HEK293 (cell line): ENCODE measurements at regions not wholly inside any gene's neighbourhood (a gene's known extent, or its start where the extent isn't known, plus 50 kb on each side); places are given as distances from the start of the nearest gene placed in this dataset.

Experiments used
- CTCF ChIA-PET: fragments of 350-600 bp; formaldehyde crosslinking; extraction: SDS; loops from one replicate; lab custom pipeline; 2021; ENCODE audit warnings: antibody characterized with exemption; lab: Yijun Ruan, JAX
- POLR2A ChIA-PET: fragments of 300-600 bp; formaldehyde crosslinking; extraction: SDS; loops from one replicate; lab custom pipeline; 2020; ENCODE audit warnings: antibody characterized with exemption, inconsistent platforms; lab: Yijun Ruan, JAX
- H3K27ac ChIP-seq: fragments of 200-500 bp; sonication (Bioruptor generic); 2 replicates; pipeline ENCODE4 v1.5.1; 2014; ENCODE audit warnings: low read depth, low read length, control low read depth, inconsistent platforms; ENCODE audit errors: extremely low read depth
- H3K36me3 ChIP-seq, 2 experiments: fragments of 200-500 bp in 1 of 2; sonication (Bioruptor generic) in 1 of 2; 1 replicate in 1 of 2; 2 replicates in 1 of 2; pipeline ENCODE4 v1.5.1; 2014 to 2017; ENCODE audit warnings: inconsistent platforms in 2 of 2, low read length in 2 of 2; ENCODE audit not compliant: control insufficient read depth in 2 of 2, insufficient read depth in 1 of 2
- H3K4me1 ChIP-seq: fragments of 200-500 bp; sonication (Bioruptor generic); 2 replicates; pipeline ENCODE4 v1.5.1; 2014; ENCODE audit warnings: mild to moderate bottlenecking, low read length, inconsistent platforms; ENCODE audit not compliant: control insufficient read depth, insufficient read depth
- H3K4me3 ChIP-seq: 2 replicates; pipeline ENCODE4 v1.5.1; 2011; ENCODE audit warnings: low read depth, mild to moderate bottlenecking, control low read depth, low read length, moderate library complexity
- H3K9me3 ChIP-seq: fragments of 200-500 bp; sonication (Bioruptor generic); 2 replicates; pipeline ENCODE4 v1.5.1; 2014; ENCODE audit warnings: low read depth, low read length, inconsistent platforms; ENCODE audit not compliant: control insufficient read depth, insufficient read depth
- FEZF1 ChIP-seq: fragments of 450-650 bp; formaldehyde crosslinking; IDR thresholded peaks from 2 replicates; pipeline ENCODE4 v1.5.1; 2016; ENCODE audit warnings: missing biosample characterization, missing genetic modification characterization
- GLI4 ChIP-seq: fragments of 450-650 bp; formaldehyde crosslinking; IDR thresholded peaks from 2 replicates; pipeline ENCODE4 v1.5.1; 2016; ENCODE audit warnings: missing biosample characterization, missing genetic modification characterization
- KLF7 ChIP-seq: fragments of 450-650 bp; formaldehyde crosslinking; IDR thresholded peaks from 2 replicates; pipeline ENCODE4 v1.5.1; 2016; ENCODE audit warnings: missing biosample characterization, missing genetic modification characterization, borderline replicate concordance
- OSR2 ChIP-seq: fragments of 450-650 bp; formaldehyde crosslinking; IDR thresholded peaks from 2 replicates; pipeline ENCODE4 v1.5.1; 2016; ENCODE audit warnings: missing biosample characterization, missing genetic modification characterization
- SCRT1 ChIP-seq: fragments of 450-650 bp; formaldehyde crosslinking; IDR thresholded peaks from 2 replicates; pipeline ENCODE4 v1.5.1; 2016; ENCODE audit warnings: missing biosample characterization, missing genetic modification characterization, borderline replicate concordance
- ZBTB1 ChIP-seq: fragments of 450-650 bp; formaldehyde crosslinking; IDR thresholded peaks from 2 replicates; pipeline ENCODE4 v1.5.1; 2016; ENCODE audit warnings: missing biosample characterization, missing genetic modification characterization
- ZBTB20 ChIP-seq: fragments of 450-650 bp; formaldehyde crosslinking; IDR thresholded peaks from 2 replicates; pipeline ENCODE4 v1.5.1; 2016; ENCODE audit warnings: missing biosample characterization, missing genetic modification characterization
- ZBTB48 ChIP-seq: fragments of 450-650 bp; formaldehyde crosslinking; IDR thresholded peaks from 2 replicates; pipeline ENCODE4 v1.5.1; 2016; ENCODE audit warnings: missing biosample characterization, missing genetic modification characterization
- ZFP3 ChIP-seq: fragments of 450-650 bp; formaldehyde crosslinking; IDR thresholded peaks from 2 replicates; pipeline ENCODE4 v1.5.1; 2016; ENCODE audit warnings: low read depth, missing biosample characterization, missing genetic modification characterization
- ZNF239 ChIP-seq: fragments of 450-650 bp; formaldehyde crosslinking; IDR thresholded peaks from 2 replicates; pipeline ENCODE4 v1.5.1; 2016; ENCODE audit warnings: missing biosample characterization, missing genetic modification characterization
- ZNF335 ChIP-seq: fragments of 450-650 bp; formaldehyde crosslinking; conservative IDR thresholded peaks from 2 replicates; pipeline ENCODE4 v1.5.1; 2016; ENCODE audit warnings: missing biosample characterization, missing genetic modification characterization
- ZNF558 ChIP-seq: fragments of 450-650 bp; formaldehyde crosslinking; IDR thresholded peaks from 2 replicates; pipeline ENCODE4 v1.5.1; 2016; ENCODE audit warnings: missing biosample characterization, missing genetic modification characterization
- ZNF561 ChIP-seq: fragments of 450-650 bp; IDR thresholded peaks from 2 replicates; pipeline ENCODE4 v1.5.1; 2018; ENCODE audit warnings: missing biosample characterization, missing genetic modification characterization, borderline replicate concordance
- ZNF658 ChIP-seq: fragments of 450-650 bp; formaldehyde crosslinking; IDR thresholded peaks from 2 replicates; pipeline ENCODE4; 2016; ENCODE audit warnings: missing biosample characterization, missing genetic modification characterization
- ZNF670 ChIP-seq: fragments of 450-650 bp; formaldehyde crosslinking; IDR thresholded peaks from 2 replicates; pipeline ENCODE4 v1.5.1; 2016; ENCODE audit warnings: missing biosample characterization, missing genetic modification characterization, low read depth
- ZNF785 ChIP-seq: fragments of 450-650 bp; formaldehyde crosslinking; IDR thresholded peaks from 2 replicates; pipeline ENCODE4 v1.5.1; 2016; ENCODE audit warnings: missing biosample characterization, missing genetic modification characterization
- ZSCAN30 ChIP-seq: fragments of 450-650 bp; IDR thresholded peaks from 2 replicates; pipeline ENCODE4 v1.5.1; 2018; ENCODE audit warnings: missing biosample characterization, mild to moderate bottlenecking, missing genetic modification characterization, moderate library complexity
- TF ChIP-seq, protein P1 (sequence below): fragments of 450-650 bp; formaldehyde crosslinking; IDR thresholded peaks from 2 replicates; pipeline ENCODE4 v1.5.1; 2017; ENCODE audit warnings: missing biosample characterization, missing genetic modification characterization
- TF ChIP-seq, protein P2 (sequence below): fragments of 450-650 bp; formaldehyde crosslinking; IDR thresholded peaks from 2 replicates; pipeline ENCODE4 v1.5.1; 2016; ENCODE audit warnings: missing biosample characterization, missing genetic modification characterization
- TF ChIP-seq, protein P3 (sequence below): fragments of 450-650 bp; formaldehyde crosslinking; IDR thresholded peaks from 2 replicates; pipeline ENCODE4 v1.5.1; 2017; ENCODE audit warnings: missing biosample characterization, missing genetic modification characterization

DNA sequence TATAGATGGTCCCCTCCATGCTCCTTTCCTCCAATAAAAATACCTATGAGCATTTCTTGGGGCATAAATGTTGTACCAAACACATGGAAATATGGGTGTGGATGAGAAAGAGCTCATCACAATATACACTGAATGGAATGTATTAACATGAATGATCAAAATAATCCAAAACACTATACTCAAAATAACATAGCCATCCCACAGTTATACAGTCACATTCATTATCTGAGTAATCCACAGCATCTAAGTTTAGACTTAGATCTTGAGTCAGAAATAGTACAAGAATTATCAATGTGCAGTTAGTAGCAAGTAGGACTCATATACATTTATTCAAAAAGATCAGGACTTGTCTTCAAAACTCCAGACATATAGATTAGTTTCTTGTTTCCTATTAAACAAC is 175.2 kb upstream of the NREP start:
- ChIA-PET CTCF (no interaction called here), POLR2A (no interaction called here)
- no peak for TF ChIP-seq ZNF558
- no peak for TF ChIP-seq ZBTB48 (tag by site-specific recombination)
- TF ChIP-seq, protein P1, sequence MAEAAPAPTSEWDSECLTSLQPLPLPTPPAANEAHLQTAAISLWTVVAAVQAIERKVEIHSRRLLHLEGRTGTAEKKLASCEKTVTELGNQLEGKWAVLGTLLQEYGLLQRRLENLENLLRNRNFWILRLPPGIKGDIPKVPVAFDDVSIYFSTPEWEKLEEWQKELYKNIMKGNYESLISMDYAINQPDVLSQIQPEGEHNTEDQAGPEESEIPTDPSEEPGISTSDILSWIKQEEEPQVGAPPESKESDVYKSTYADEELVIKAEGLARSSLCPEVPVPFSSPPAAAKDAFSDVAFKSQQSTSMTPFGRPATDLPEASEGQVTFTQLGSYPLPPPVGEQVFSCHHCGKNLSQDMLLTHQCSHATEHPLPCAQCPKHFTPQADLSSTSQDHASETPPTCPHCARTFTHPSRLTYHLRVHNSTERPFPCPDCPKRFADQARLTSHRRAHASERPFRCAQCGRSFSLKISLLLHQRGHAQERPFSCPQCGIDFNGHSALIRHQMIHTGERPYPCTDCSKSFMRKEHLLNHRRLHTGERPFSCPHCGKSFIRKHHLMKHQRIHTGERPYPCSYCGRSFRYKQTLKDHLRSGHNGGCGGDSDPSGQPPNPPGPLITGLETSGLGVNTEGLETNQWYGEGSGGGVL (tag by site-specific recombination): no peak
- no peaks in the 10 kb centered on the region for H3K9me3 ChIP-seq
- H3K4me3 ChIP-seq: no peak overlapping the region
- H3K27ac ChIP-seq: no peak overlapping the region
- no peaks in the 10 kb centered on the region for H3K36me3 ChIP-seq
- no peaks in the 10 kb centered on the region; the same call in 1 of the 2 replicates for H3K4me1 ChIP-seq

DNA sequence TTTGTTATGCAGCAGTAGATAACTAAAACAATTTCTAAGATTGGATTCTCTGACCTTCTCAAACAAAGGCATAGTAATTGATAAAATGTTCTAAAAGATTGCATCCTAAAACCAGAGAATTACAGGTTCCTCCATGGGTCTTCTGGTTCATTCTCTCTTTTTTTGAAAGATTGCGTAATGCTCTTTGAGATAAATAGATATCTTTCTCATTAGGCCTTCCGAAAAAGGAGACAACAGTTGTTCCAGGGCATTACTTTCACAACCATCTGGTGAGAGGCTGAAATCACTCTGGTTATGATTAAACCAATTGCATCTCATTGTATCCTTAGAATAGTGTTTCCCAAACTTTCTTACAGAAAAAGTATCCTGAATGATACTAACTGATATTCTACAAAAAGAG is 174.7 kb upstream of the NREP start:
- CTCF ChIA-PET: no interaction called here
- Histone ChIP-seq H3K9me3 (no peaks in the 10 kb centered on the region), H3K4me1 (no peaks in the 10 kb centered on the region; the same call in 1 of the 2 replicates)
- TF ChIP-seq ZNF670 (tag by site-specific recombination): no peak
- TF ChIP-seq SCRT1: no peak
- no peak for TF ChIP-seq ZBTB20 (tag by site-specific recombination)
- no peak for TF ChIP-seq ZNF561 (tag by site-specific recombination)
- no peak for TF ChIP-seq ZNF658 (tag by site-specific recombination)
- TF ChIP-seq, protein P2, sequence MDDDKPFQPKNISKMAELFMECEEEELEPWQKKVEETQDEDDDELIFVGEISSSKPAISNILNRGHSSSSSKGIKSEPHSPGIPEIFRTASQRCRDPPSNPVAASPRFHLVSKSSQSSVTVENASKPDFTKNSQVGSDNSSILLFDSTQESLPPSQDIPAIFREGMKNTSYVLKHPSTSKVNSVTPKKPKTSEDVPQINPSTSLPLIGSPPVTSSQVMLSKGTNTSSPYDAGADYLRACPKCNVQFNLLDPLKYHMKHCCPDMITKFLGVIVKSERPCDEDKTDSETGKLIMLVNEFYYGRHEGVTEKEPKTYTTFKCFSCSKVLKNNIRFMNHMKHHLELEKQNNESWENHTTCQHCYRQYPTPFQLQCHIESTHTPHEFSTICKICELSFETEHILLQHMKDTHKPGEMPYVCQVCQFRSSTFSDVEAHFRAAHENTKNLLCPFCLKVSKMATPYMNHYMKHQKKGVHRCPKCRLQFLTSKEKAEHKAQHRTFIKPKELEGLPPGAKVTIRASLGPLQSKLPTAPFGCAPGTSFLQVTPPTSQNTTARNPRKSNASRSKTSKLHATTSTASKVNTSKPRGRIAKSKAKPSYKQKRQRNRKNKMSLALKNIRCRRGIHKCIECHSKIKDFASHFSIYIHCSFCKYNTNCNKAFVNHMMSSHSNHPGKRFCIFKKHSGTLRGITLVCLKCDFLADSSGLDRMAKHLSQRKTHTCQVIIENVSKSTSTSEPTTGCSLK (tag by site-specific recombination): no peak
- TF ChIP-seq ZSCAN30: no peak
- no peak for TF ChIP-seq KLF7 (tag by site-specific recombination)
- no peak for TF ChIP-seq ZNF785 (tag by site-specific recombination)
- TF ChIP-seq GLI4: no peak
- no peak for TF ChIP-seq ZNF239 (tag by site-specific recombination)
- TF ChIP-seq, protein P3, sequence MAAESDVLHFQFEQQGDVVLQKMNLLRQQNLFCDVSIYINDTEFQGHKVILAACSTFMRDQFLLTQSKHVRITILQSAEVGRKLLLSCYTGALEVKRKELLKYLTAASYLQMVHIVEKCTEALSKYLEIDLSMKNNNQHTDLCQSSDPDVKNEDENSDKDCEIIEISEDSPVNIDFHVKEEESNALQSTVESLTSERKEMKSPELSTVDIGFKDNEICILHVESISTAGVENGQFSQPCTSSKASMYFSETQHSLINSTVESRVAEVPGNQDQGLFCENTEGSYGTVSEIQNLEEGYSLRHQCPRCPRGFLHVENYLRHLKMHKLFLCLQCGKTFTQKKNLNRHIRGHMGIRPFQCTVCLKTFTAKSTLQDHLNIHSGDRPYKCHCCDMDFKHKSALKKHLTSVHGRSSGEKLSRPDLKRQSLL (tag by site-specific recombination): no peak
- no peak for TF ChIP-seq ZFP3 (tag by site-specific recombination)
- no peak for TF ChIP-seq ZBTB1 (tag by site-specific recombination)
- TF ChIP-seq OSR2 (tag by site-specific recombination): no peak
- TF ChIP-seq ZNF335 (tag by site-specific recombination): no peak
- no peak for TF ChIP-seq FEZF1 (tag by site-specific recombination)
- TF ChIP-seq, all 188 proteins: peak for 0
- POLR2A ChIA-PET: no interaction called here
- H3K27ac ChIP-seq: no peak overlapping the region
- H3K4me3 ChIP-seq: no peak overlapping the region
- no peaks in the 10 kb centered on the region for H3K36me3 ChIP-seq
